NCI-H446 treated with DMSO at 0.1 percent for 48 hours (cell line): ENCODE measurements at regions not wholly inside any gene's neighbourhood (a gene's known extent, or its start where the extent isn't known, plus 50 kb on each side); places are given as distances from the start of the nearest gene placed in this dataset.

Experiments used
- DNase-seq: peaks from one replicate; lab custom pipeline; 2025; lab: John Stamatoyannopoulos, UW

GRCh38 chr15:96266456-96266855, 64.0 kb upstream of the NR2F2 start:
- DNase-seq, result no peak

GRCh38 chr15:96267463-96267862, 63.0 kb upstream of the NR2F2 start:
- DNase-seq, result no peak

DNA sequence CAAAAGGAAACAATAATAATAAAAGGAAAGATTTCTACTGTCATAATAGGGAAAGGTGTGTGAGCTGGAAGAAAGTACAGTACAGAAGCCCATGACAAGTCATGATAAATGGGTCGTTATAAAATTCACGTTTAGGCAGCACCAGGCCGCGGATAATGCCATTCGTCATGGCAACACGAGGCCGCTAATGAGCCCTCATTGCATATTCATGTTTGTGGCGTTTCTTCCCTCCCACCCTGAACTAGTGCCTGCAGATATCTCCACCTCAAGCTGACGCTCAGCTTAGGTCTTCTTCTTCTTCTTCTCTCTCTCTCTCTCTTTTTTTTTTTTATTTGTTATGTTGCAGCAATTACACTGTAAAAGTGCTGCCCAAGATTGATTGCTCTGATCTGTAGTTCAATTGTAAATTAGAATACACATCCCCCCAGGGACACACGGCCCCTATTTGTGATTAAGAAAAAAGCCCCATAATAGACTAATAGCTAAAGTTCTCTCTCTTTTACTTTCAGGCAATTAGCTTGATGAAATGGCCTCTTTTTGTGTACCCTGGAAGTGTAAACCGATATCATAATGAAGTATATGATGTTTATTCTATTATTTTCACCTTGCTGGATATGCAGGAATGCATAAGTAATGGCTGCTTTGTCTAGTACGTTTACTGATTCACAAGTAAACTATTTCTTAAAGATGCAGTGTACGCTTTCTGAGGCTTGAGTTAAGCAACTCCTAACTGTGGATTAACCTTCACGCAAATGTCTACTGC, 61.9 kb upstream of the NR2F2 start:
- no peak for DNase-seq

GRCh38 chr15:96270581-96271172, 59.8 kb upstream of the NR2F2 start:
- no peak for DNase-seq

GRCh38 chr15:96272427-96272826, 58.1 kb upstream of the NR2F2 start:
- DNase-seq, result no peak

DNA sequence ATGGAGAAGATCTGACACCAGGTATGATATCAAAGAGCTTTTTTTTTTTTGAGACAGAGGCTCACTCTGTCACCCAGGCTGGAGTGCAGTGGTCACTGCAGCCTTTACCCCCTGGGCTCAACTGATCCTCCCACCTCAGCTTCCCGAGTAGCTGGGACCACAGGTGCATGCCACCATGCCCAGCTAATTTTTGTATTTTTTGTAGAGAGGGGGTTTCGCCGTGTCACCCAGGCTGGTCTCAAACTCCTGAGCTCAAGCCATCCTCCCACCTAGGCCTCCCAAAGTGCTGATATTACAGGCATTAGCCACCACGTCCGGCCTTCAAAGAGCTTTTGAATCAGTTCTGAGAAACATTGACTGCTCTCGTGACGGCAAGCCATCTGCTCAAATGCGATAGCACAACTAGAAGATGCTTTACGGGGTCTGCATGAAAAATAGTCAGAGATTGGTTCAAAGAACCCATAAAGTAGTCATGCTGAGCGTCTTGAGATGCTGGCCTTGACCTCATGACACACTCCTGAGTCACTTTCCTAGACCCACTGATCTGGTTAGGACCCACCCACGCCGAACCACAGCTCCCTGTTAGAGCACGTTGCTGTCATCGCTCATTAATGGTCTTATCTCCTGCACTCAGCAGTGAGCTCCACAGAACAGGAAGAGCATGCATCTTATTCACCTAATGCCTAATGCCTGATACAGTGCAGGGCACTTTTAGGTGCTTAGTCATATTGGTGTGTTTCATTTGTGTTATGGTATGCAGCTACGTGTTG, 57.0 kb upstream of the NR2F2 start:
- DNase-seq, result no peak

DNA sequence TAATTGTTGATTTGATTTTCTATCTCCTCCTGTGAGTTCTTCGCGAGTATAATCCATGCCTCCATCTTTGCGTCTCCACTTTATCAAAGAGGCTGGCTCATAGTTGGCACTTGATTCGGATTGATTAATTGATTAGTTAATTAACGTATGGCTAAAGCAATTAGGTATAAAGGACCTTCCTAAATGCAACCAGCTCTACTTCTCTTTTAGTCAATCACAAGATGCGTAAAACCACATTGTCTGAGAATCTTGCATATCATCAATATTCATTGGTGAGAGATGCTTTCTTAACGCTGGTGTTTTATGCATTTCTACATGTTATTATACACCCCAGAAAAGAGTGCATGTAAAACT, 56.4 kb upstream of the NR2F2 start:
- no peak for DNase-seq

GRCh38 chr15:96274698-96275097, 55.8 kb upstream of the NR2F2 start:
- DNase-seq, result no peak

DNA sequence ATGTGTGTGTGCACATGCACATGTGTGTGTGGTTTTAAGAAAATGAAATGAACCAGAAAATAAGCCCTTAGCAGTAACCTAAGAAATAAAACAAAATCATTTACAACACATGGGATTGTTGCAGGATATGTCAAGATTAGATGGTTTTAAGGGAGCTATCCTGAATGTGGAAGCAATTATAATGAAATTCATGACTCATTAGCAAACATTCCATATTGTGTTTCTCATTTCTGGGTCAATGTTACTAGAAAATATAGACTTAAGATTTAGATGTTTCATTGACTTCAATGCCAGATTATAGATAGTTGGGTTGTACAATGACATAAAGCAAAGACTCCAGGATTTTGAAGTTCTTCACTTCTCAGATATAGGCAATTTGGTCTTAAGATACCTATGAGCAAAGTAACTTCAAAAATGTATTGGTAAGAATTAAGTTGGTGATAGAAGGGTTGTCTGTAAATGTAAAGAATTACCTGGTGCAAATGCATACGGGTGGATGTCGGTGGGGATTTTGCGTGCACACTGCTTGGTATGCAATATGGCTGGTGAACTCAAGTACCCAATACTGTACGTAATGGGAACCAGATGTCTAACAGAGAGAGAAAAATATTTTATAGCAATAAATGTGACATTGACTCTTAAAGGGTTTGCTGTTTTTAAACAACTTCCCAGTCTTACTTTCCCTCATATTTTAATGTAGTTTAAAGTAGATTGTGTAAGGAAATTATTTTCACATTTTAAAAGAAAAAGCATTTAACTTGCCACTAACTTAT, 53.9 kb upstream of the NR2F2 start:
- no peak for DNase-seq
